Kidney (tissue), 13 donors: ENCODE measurements at regions not wholly inside any gene's neighbourhood (a gene's known extent, or its start where the extent isn't known, plus 50 kb on each side); places are given as distances from the start of the nearest gene placed in this dataset.
A peak's percentile ranks its signal among the peaks of the same experiment; 100 is the strongest.

Experiments
- DNase-seq, 5 donors: peaks; one replicate each; pipeline ENCODE4 v3.0.0-alpha.2; 2013 to 2020
- FAIRE-seq: peaks from 2 replicates; lab custom pipeline; 2012; peaks lifted over from hg19 to GRCh38; lab: Jason Lieb, UNC
- H3K27ac ChIP-seq, 2 donors: one replicate each; pipeline ENCODE4 v1.7.0; 2013; ENCODE audit warnings: low read depth in 2 of 2, low read length in 2 of 2, inconsistent platforms in 1 of 2
- H3K27me3 ChIP-seq: one replicate; pipeline ENCODE4 v1.7.1; 2013; ENCODE audit warnings: low read length, inconsistent platforms; ENCODE audit not compliant: control insufficient read depth, insufficient read depth
- H3K36me3 ChIP-seq, 3 donors: one replicate each; pipeline versions ENCODE4 v1.7.0 to v1.7.1; 2013; ENCODE audit warnings: low read length in 3 of 3, control low read depth in 1 of 3, inconsistent platforms in 1 of 3; ENCODE audit not compliant: insufficient read depth in 3 of 3, control insufficient read depth in 2 of 3
- H3K4me1 ChIP-seq, 3 donors: one replicate each; pipeline versions ENCODE4 v1.7.0 to v1.7.1; 2013; ENCODE audit warnings: low read length in 3 of 3, inconsistent platforms in 1 of 3, low read depth in 1 of 3; ENCODE audit not compliant: control insufficient read depth in 2 of 3, insufficient read depth in 2 of 3
- H3K4me3 ChIP-seq, 3 donors: one replicate each; pipeline versions ENCODE4 v1.7.0 to v1.8.1; 2013; ENCODE audit warnings: low read length in 3 of 3, control low read depth in 1 of 3, inconsistent platforms in 1 of 3
- H3K9ac ChIP-seq, 3 donors: one replicate each; pipeline versions ENCODE4 v1.7.0 to v1.7.1; 2013; ENCODE audit warnings: low read length in 3 of 3, control low read depth in 1 of 3, inconsistent platforms in 1 of 3
- H3K9me3 ChIP-seq, 3 donors: one replicate each; pipeline versions ENCODE4 v1.7.0 to v1.7.1; 2013; ENCODE audit warnings: low read length in 3 of 3, control low read depth in 1 of 3, inconsistent platforms in 1 of 3; ENCODE audit not compliant: control insufficient read depth in 2 of 3, insufficient read depth in 1 of 3
- CTCF ChIP-seq: IDR thresholded peaks from 3 replicates; pipeline ENCODE4 v1.5.1; 2012; ENCODE audit warnings: mild to moderate bottlenecking, moderate library complexity, borderline replicate concordance; ENCODE audit not compliant: insufficient read depth; ENCODE audit errors: extremely low read depth
- intact Hi-C: fragments of 100-400 bp; cut with DNase I; formaldehyde crosslinking; loops from one replicate; pipeline ENCODE4 v1.11.1; 2022
- donor health status: control.
- donor health status: control.
- donor health status: control.
- donor health status: control.
- donor health status: control.
- donor health status: DM: yes; HTN: yes; CAD: no.
- donor health status: Normal renal cell carcinoma (clear cell type).

GRCh38 chr10:78973901-78974616, 94.7 kb upstream of the ZMIZ1 start:
- Histone ChIP-seq H3K4me1 (peaks cover 3 to 25% (median 22%) of the 10 kb centered on the region in 3 donors), H3K27me3 (no peaks in the 10 kb centered on the region), H3K27ac (peak overlapping the region; percentile 28 to 84), H3K4me3 (peak overlapping the region; percentile 19 to 52 (median 28)), H3K9me3 (no peaks in the 10 kb centered on the region), H3K36me3 (no peaks in the 10 kb centered on the region), H3K9ac (peak overlapping the region in 2 of 3 donors; percentile 39 to 70)
- FAIRE-seq (no peak), DNase-seq (peak; percentile 87 to 95 (median 93))
- intact Hi-C loops: loop anchor here (10.0 kb wide), 1 partner anchor 91 kb away; the partner anchor contains the start of gene ZMIZ1
- TF ChIP-seq CTCF: no peak

GRCh38 chr10:78974617-78975317, 94.0 kb upstream of the ZMIZ1 start:
- peaks cover 3 to 25% (median 22%) of the 10 kb centered on the region in 3 donors for H3K4me1 ChIP-seq
- DNase-seq: peak; percentile 56 to 86 (median 77)

GRCh38 chr10:78975926-78976325, 92.8 kb upstream of the ZMIZ1 start:
- H3K27ac ChIP-seq: no peak overlapping the region
- peaks cover 3 to 25% (median 22%) of the 10 kb centered on the region in 3 donors for H3K4me1 ChIP-seq
- intact Hi-C loops: loop anchor here (10.0 kb wide), 1 partner anchor 89 kb away; the partner anchor contains the start of gene ZMIZ1
- no peaks in the 10 kb centered on the region for H3K9me3 ChIP-seq
- peak in 1 of 5 donors; percentile 39 for DNase-seq
- H3K27me3 ChIP-seq: no peaks in the 10 kb centered on the region
- H3K36me3 ChIP-seq: no peaks in the 10 kb centered on the region
- no peak for FAIRE-seq
- no peak for TF ChIP-seq CTCF
- H3K4me3 ChIP-seq: no peak overlapping the region
- no peak overlapping the region for H3K9ac ChIP-seq

More at GRCh38 chr10:78974617-78975317, 94.0 kb upstream of the ZMIZ1 start:
- TF ChIP-seq CTCF: peak; percentile 23
- Histone ChIP-seq H3K9ac (peak overlapping the region in 2 of 3 donors; percentile 28 to 70), H3K9me3 (no peaks in the 10 kb centered on the region), H3K27me3 (no peaks in the 10 kb centered on the region), H3K4me3 (peak overlapping the region in 2 of 3 donors; percentile 19 to 52), H3K27ac (peak overlapping the region; percentile 28 to 84), H3K36me3 (no peaks in the 10 kb centered on the region)
- no peak for FAIRE-seq
- intact Hi-C loops: loop anchor here (10.0 kb wide), 1 partner anchor 90 kb away; the partner anchor contains the start of gene ZMIZ1
